ENCODE measurements at regions not wholly inside any gene's neighbourhood (a gene's known extent, or its start where the extent isn't known, plus 50 kb on each side); places are given as distances from the start of the nearest gene placed in this dataset.

- no peak for TF ChIP-seq GATA2 (IDR thresholded peaks at IDR 0.05; ENCODE audit: insufficient read depth, insufficient read length, low read depth, low read length)
- TF ChIP-seq, protein P1, sequence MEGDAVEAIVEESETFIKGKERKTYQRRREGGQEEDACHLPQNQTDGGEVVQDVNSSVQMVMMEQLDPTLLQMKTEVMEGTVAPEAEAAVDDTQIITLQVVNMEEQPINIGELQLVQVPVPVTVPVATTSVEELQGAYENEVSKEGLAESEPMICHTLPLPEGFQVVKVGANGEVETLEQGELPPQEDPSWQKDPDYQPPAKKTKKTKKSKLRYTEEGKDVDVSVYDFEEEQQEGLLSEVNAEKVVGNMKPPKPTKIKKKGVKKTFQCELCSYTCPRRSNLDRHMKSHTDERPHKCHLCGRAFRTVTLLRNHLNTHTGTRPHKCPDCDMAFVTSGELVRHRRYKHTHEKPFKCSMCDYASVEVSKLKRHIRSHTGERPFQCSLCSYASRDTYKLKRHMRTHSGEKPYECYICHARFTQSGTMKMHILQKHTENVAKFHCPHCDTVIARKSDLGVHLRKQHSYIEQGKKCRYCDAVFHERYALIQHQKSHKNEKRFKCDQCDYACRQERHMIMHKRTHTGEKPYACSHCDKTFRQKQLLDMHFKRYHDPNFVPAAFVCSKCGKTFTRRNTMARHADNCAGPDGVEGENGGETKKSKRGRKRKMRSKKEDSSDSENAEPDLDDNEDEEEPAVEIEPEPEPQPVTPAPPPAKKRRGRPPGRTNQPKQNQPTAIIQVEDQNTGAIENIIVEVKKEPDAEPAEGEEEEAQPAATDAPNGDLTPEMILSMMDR (IDR thresholded peaks at IDR 0.05; ENCODE audit: extremely low read depth in 1 of 2, insufficient read depth in 1 of 2, low read depth in 1 of 2, low read length in 2 of 2) = no peak
- TF ChIP-seq POLR2A (IDR thresholded peaks at IDR 0.05; ENCODE audit: low read depth, low read length) = no peak
- TF ChIP-seq FOS (IDR thresholded peaks at IDR 0.05; ENCODE audit: borderline replicate concordance, insufficient read depth, low read length) = no peak
- no peak for TF ChIP-seq POLR2AphosphoS5 (IDR thresholded peaks at IDR 0.05; ENCODE audit: insufficient read depth, low read depth, low read length)
- no peak for TF ChIP-seq MAX (IDR thresholded peaks at IDR 0.05; ENCODE audit: insufficient read depth, insufficient read length)
- no peak for TF ChIP-seq EZH2 (IDR thresholded peaks at IDR 0.05; ENCODE audit: borderline replicate concordance, low read depth, low read length, severe bottlenecking)
Observed at GRCh38 chr12:115422845-115423545, 739.0 kb upstream of the TBX3 start.

Measured in endothelial cell of umbilical vein (primary cell).